CD4-positive, alpha-beta T cell treated with Interleukin-6 for 4 hours (primary cell): ENCODE measurements at regions not wholly inside any gene's neighbourhood (a gene's known extent, or its start where the extent isn't known, plus 50 kb on each side); places are given as distances from the start of the nearest gene placed in this dataset.

Experiments used
- DNase-seq: peaks from one replicate; pipeline ENCODE4 v3.0.0-alpha.2; 2020; ENCODE audit warnings: mixed read lengths

GRCh38 chr16:13291591-13292333, 390.4 kb downstream of the SHISA9 start:
- no peak for DNase-seq

GRCh38 chr16:13296206-13296605, 394.8 kb downstream of the SHISA9 start:
- DNase-seq, result no peak

- DNase-seq, result no peak
Measured at GRCh38 chr16:13298666-13299065, 397.3 kb downstream of the SHISA9 start.

- no peak for DNase-seq
Measured at GRCh38 chr16:13300066-13300840, 398.9 kb downstream of the SHISA9 start.

GRCh38 chr16:13305019-13305755, 403.8 kb downstream of the SHISA9 start:
- DNase-seq, result no peak

- DNase-seq, result no peak
Measured at GRCh38 chr16:13306161-13306995, 405.0 kb downstream of the SHISA9 start.

- no peak for DNase-seq
Measured at GRCh38 chr16:13307255-13307654, 405.9 kb downstream of the SHISA9 start.

- DNase-seq, result no peak
Measured at GRCh38 chr16:13307851-13308250, 406.5 kb downstream of the SHISA9 start.

GRCh38 chr16:13312063-13312462, 410.7 kb downstream of the SHISA9 start:
- no peak for DNase-seq

- no peak for DNase-seq
Measured at GRCh38 chr16:13313351-13313750, 412.0 kb downstream of the SHISA9 start.

- DNase-seq, result no peak
Measured at GRCh38 chr16:13314633-13315032, 413.2 kb downstream of the SHISA9 start.

- no peak for DNase-seq
Measured at GRCh38 chr16:13315642-13316427, 414.4 kb downstream of the SHISA9 start.

- no peak for DNase-seq
Measured at GRCh38 chr16:13322336-13322735, 420.9 kb downstream of the SHISA9 start.

GRCh38 chr16:13324851-13325250, 423.5 kb downstream of the SHISA9 start:
- DNase-seq, result no peak

GRCh38 chr16:13325396-13325795, 424.0 kb downstream of the SHISA9 start:
- DNase-seq, result no peak

GRCh38 chr16:13331918-13332317, 430.5 kb downstream of the SHISA9 start:
- DNase-seq, result no peak

- DNase-seq, result no peak
Measured at GRCh38 chr16:13332713-13333255, 431.4 kb downstream of the SHISA9 start.

GRCh38 chr16:13333336-13333735, 431.9 kb downstream of the SHISA9 start:
- DNase-seq, result no peak

GRCh38 chr16:13335879-13336278, 434.5 kb downstream of the SHISA9 start:
- DNase-seq, result no peak

- DNase-seq, result no peak
Measured at GRCh38 chr16:13336335-13336734, 434.9 kb downstream of the SHISA9 start.
